ENCODE measurements at regions not wholly inside any gene's neighbourhood (a gene's known extent, or its start where the extent isn't known, plus 50 kb on each side); places are given as distances from the start of the nearest gene placed in this dataset.

DNA sequence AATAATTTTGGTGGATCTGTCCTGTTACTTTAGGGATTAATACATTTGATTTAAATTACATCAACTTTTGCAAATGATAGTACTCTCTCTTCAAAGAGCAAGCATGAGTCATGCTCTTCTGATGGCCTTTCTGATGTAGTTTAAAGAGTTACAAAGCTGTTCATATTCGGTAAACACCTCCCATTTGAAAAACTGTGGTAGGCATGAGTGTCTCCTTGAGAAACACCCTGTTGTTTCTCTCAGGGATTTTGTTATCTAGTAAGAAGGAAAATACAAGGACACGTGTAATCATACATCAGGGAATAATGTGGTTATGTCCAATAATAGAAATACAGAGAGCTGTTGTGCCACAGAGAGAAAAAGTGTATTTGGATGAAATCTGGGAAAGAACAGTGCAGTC lies 53.3 kb upstream of the E2F7 start:
- no peak overlapping the region for H2BK12ac ChIP-seq (ENCODE audit: low read length)

DNA sequence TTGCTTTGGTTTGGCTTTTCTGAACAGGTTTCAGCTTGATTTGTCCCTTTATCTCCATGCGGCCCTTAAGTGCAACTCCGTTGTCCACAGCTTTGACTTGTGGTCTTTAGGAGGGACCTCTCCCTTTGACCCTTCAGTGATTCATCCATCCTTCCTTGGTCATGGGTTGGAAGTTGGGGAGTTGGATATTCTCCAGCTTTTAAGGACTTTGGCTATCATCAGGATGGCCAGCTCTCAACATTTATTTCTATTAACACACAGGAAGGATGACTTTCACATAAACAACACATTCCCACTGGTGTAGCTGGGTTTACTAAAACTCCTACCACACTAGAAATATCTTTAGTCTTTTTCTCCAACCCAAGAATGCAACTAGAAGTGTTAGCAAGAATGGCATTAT lies 50.9 kb upstream of the E2F7 start:
- Histone ChIP-seq H3K4ac (ENCODE audit: low read depth, low read length) (no peak overlapping the region), H2BK12ac (ENCODE audit: low read length) (no peak overlapping the region), H3K9ac (ENCODE audit: low read length) (no peak overlapping the region), H4K8ac (ENCODE audit: low read depth, low read length) (no peak overlapping the region), H3K4me3 (ENCODE audit: low read depth, low read length) (no peak overlapping the region), H2AFZ (ENCODE audit: insufficient read depth, low read length, poor library complexity) (no peak overlapping the region), H3K27me3 (ENCODE audit: insufficient read depth, low read length) (no peaks in the 10 kb centered on the region), H4K91ac (ENCODE audit: low read depth, low read length) (no peak overlapping the region), H3K4me1 (ENCODE audit: control insufficient read depth in 1 of 2, insufficient read depth in 2 of 2, low read length in 2 of 2) (no peaks in the 10 kb centered on the region), H4K12ac (ENCODE audit: low read depth, low read length) (no peak overlapping the region), H3K79me1 (ENCODE audit: low read length) (no peaks in the 10 kb centered on the region), H3K9me3 (ENCODE audit: insufficient read depth, low read depth, low read length) (no peaks in the 10 kb centered on the region), H3K36me3 (ENCODE audit: control insufficient read depth in 1 of 2, insufficient read depth in 2 of 2, low read length in 2 of 2) (no peaks in the 10 kb centered on the region), H3K18ac (ENCODE audit: low read length) (no peak overlapping the region), H3K27ac (ENCODE audit: low read depth, low read length) (no peak overlapping the region), H3K14ac (ENCODE audit: low read length) (no peak overlapping the region), H3K79me2 (ENCODE audit: control insufficient read depth, insufficient read depth, low read length, poor library complexity) (no peaks in the 10 kb centered on the region), H3K4me2 (ENCODE audit: low read length) (no peak overlapping the region), H2AK5ac (ENCODE audit: low read length) (no peak overlapping the region), H3K23ac (ENCODE audit: low read length) (no peak overlapping the region), H2BK120ac (ENCODE audit: insufficient read depth, low read length, poor library complexity) (no peak overlapping the region), H2BK5ac (ENCODE audit: low read depth, low read length, poor library complexity) (no peak overlapping the region)
- WGBS (ENCODE audit: extremely low coverage, insufficient coverage, insufficient read length) = no CpG with 5 or more reads among the region's 2 CpGs
- DNase-seq = no peak

More for the DNA sequence above, 53.3 kb upstream of the E2F7 start:
- Histone ChIP-seq H2BK5ac (ENCODE audit: low read depth, low read length, poor library complexity) (no peak overlapping the region), H3K4me2 (ENCODE audit: low read length) (no peak overlapping the region), H3K4ac (ENCODE audit: low read depth, low read length) (no peak overlapping the region), H3K27me3 (ENCODE audit: insufficient read depth, low read length) (no peaks in the 10 kb centered on the region), H4K12ac (ENCODE audit: low read depth, low read length) (no peak overlapping the region), H3K14ac (ENCODE audit: low read length) (no peak overlapping the region), H3K4me1 (ENCODE audit: control insufficient read depth in 1 of 2, insufficient read depth in 2 of 2, low read length in 2 of 2) (no peaks in the 10 kb centered on the region), H3K23ac (ENCODE audit: low read length) (no peak overlapping the region), H4K91ac (ENCODE audit: low read depth, low read length) (no peak overlapping the region), H2AFZ (ENCODE audit: insufficient read depth, low read length, poor library complexity) (no peak overlapping the region), H2AK5ac (ENCODE audit: low read length) (no peak overlapping the region), H3K9me3 (ENCODE audit: insufficient read depth, low read depth, low read length) (no peaks in the 10 kb centered on the region), H3K36me3 (ENCODE audit: control insufficient read depth in 1 of 2, insufficient read depth in 2 of 2, low read length in 2 of 2) (no peaks in the 10 kb centered on the region), H2BK120ac (ENCODE audit: insufficient read depth, low read length, poor library complexity) (no peak overlapping the region), H3K79me1 (ENCODE audit: low read length) (no peaks in the 10 kb centered on the region), H4K8ac (ENCODE audit: low read depth, low read length) (no peak overlapping the region), H3K4me3 (ENCODE audit: low read depth, low read length) (no peak overlapping the region), H3K18ac (ENCODE audit: low read length) (no peak overlapping the region), H3K79me2 (ENCODE audit: control insufficient read depth, insufficient read depth, low read length, poor library complexity) (no peaks in the 10 kb centered on the region), H3K9ac (ENCODE audit: low read length) (no peak overlapping the region), H3K27ac (ENCODE audit: low read depth, low read length) (no peak overlapping the region)
- no CpG with 5 or more reads among the region's 2 CpGs for WGBS (ENCODE audit: extremely low coverage, insufficient coverage, insufficient read length)
- DNase-seq = no peak

DNA sequence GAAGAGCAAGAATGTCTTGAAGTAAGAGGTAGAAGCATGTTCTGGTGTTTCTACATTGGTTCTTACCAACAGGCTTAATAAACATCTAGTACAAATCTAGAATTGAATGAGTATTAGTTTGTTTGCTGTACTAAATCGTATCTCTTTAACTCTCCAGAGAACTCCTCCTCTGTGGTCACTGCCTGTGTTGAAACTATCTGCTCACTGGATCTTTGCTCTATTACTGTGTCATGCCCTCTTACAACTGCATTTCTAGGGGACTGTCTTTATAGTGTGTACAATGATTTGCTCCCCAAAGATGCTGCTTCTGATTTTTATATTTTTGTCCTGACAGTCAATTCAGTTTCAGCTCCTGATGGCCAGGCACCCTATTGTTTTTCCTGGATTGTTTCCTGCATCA lies 50.1 kb upstream of the E2F7 start:
- Histone ChIP-seq H2AFZ (ENCODE audit: insufficient read depth, low read length, poor library complexity) (no peak overlapping the region), H3K36me3 (ENCODE audit: control insufficient read depth in 1 of 2, insufficient read depth in 2 of 2, low read length in 2 of 2) (no peaks in the 10 kb centered on the region), H4K91ac (ENCODE audit: low read depth, low read length) (no peak overlapping the region), H2BK5ac (ENCODE audit: low read depth, low read length, poor library complexity) (no peak overlapping the region), H3K4ac (ENCODE audit: low read depth, low read length) (no peak overlapping the region), H3K4me3 (ENCODE audit: low read depth, low read length) (no peak overlapping the region), H2AK5ac (ENCODE audit: low read length) (no peak overlapping the region), H3K27me3 (ENCODE audit: insufficient read depth, low read length) (no peaks in the 10 kb centered on the region), H3K27ac (ENCODE audit: low read depth, low read length) (no peak overlapping the region), H3K79me1 (ENCODE audit: low read length) (no peaks in the 10 kb centered on the region), H4K12ac (ENCODE audit: low read depth, low read length) (no peak overlapping the region), H3K79me2 (ENCODE audit: control insufficient read depth, insufficient read depth, low read length, poor library complexity) (no peaks in the 10 kb centered on the region), H4K8ac (ENCODE audit: low read depth, low read length) (no peak overlapping the region), H3K14ac (ENCODE audit: low read length) (no peak overlapping the region), H2BK120ac (ENCODE audit: insufficient read depth, low read length, poor library complexity) (no peak overlapping the region), H3K9ac (ENCODE audit: low read length) (no peak overlapping the region), H3K4me2 (ENCODE audit: low read length) (no peak overlapping the region), H3K23ac (ENCODE audit: low read length) (no peak overlapping the region), H3K9me3 (ENCODE audit: insufficient read depth, low read depth, low read length) (no peaks in the 10 kb centered on the region), H3K18ac (ENCODE audit: low read length) (no peak overlapping the region), H3K4me1 (ENCODE audit: control insufficient read depth in 1 of 2, insufficient read depth in 2 of 2, low read length in 2 of 2) (no peaks in the 10 kb centered on the region), H2BK12ac (ENCODE audit: low read length) (no peak overlapping the region)
- no peak for DNase-seq
- no CpG with 5 or more reads among the region's 1 CpG for WGBS (ENCODE audit: extremely low coverage, insufficient coverage, insufficient read length)
